Embryonic facial prominence (tissue), 1 donor: ENCODE measurements at regions not wholly inside any gene's neighbourhood (a gene's known extent, or its start where the extent isn't known, plus 50 kb on each side); places are given as distances from the start of the nearest gene placed in this dataset.
"Not testable (repeated sequence)": the region's sequence is repeated elsewhere in the genome, so short reads cannot be mapped to it uniquely, and the experiment has no call there.

ENCODE experiments used
- DNase-seq: peaks from one replicate; pipeline ENCODE4 v3.0.0-alpha.2; 2016; ENCODE audit errors: extremely low spot score

- not testable (repeated sequence) for DNase-seq
Observed at GRCh38 chr21:28472543-28472942, 520.1 kb downstream of the LTN1 start.

GRCh38 chr21:28464988-28465387, 527.7 kb downstream of the LTN1 start:
- no peak for DNase-seq

DNA sequence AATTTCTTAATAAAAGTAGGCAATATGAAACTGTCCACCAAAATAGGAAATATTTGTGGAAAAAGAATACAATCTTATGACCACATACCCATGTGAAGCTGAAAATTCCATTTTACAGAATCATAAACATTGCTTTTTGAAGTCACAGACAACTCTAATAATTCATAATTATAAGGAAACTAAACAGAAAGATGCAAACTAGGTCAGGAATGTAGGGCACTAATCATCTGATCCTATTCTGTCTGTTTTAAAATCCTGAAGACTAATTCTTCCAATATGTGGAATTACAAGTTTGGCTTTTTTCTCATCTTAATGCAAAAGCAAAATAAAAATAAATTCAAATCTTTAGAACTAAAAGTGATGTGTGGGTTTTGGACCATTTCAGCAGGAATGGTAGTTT, 528.6 kb downstream of the LTN1 start:
- DNase-seq = no peak

- no peak for DNase-seq
Observed at GRCh38 chr21:28459193-28459592, 533.5 kb downstream of the LTN1 start.

- no peak for DNase-seq
Observed at GRCh38 chr21:28458446-28458845, 534.2 kb downstream of the LTN1 start.

- DNase-seq = no peak
Observed at GRCh38 chr21:28455253-28455600, 537.5 kb downstream of the LTN1 start.

GRCh38 chr21:28454564-28455252, 538.0 kb downstream of the LTN1 start:
- DNase-seq = peak; percentile 55

- no peak for DNase-seq
Observed at GRCh38 chr21:28447462-28447861, 545.2 kb downstream of the LTN1 start.

DNA sequence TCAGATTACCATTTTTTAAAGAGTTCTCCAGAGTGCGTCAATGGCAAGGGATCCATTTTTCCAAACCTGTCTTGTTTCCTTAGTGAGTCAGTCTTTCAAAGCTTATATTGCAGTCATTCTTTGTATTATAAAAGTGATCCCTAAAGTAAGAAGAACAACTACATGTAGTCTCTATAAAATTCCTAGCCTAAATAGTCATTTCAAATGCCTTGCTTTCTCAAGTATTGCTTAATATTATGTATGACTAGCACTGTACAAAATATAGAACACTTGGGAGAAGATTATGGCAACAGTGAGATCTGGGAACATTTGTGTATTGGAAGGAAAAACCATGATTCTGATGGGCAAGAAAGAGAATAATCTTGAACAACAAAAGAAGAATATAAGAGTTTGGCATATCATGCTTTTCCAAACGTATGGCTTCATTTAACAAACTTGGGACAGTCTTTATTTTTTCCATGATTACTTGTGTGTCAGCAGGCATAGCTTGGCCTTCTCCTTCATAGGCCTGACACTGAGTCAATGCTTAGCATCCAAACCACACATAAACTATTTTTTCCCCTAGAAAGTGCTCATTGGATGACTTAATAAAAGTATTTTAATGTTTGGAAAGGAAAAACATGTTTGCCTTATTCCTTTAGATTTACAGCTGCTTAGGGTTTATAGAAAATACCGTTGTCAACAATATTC, 547.4 kb downstream of the LTN1 start:
- DNase-seq = no peak

DNA sequence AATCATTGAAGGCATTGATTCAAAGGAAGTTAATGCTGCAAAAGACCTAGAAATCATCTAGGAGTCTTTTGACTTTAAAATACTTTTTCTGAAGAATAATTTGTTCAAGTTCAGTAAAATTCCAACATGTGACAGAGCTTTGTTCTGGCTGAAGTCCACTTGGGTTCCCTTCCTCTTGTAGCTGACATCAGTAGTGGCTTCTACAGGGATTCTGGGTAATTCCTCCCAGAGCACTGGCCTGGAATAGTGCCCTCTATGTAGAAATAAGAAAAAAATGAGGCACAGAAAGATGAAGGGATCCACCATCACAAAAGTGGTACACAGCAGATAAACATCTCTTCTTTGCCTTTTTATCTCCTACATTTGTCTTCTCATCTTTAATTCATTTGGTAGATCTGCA, 548.1 kb downstream of the LTN1 start:
- DNase-seq = no peak

GRCh38 chr21:28444111-28444510, 548.6 kb downstream of the LTN1 start:
- no peak for DNase-seq

GRCh38 chr21:28442624-28443023, 550.1 kb downstream of the LTN1 start:
- DNase-seq = no peak

GRCh38 chr21:28442085-28442484, 550.6 kb downstream of the LTN1 start:
- DNase-seq = no peak

GRCh38 chr21:28439788-28440187, 552.9 kb downstream of the LTN1 start:
- DNase-seq = no peak

DNA sequence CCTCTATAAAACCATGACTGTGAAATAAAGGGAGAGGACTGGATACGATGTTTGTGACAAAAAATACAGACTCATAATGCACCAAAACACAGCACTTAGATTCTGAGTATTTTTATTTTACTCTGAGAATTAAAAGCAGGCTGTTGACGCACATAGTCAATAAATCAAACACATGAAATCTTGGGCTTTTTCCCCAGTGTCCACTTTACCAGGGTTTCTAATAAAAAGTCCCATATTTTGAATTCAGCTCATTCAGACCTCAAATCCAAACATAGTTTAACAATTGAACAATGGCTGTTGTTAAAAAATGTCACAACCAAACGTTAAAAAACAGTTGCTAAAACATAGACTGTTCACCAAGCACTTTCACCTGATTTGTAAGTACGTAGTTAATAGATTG, 553.4 kb downstream of the LTN1 start:
- DNase-seq = no peak

- no peak for DNase-seq
Observed at GRCh38 chr21:28437061-28437460, 555.6 kb downstream of the LTN1 start.

DNA sequence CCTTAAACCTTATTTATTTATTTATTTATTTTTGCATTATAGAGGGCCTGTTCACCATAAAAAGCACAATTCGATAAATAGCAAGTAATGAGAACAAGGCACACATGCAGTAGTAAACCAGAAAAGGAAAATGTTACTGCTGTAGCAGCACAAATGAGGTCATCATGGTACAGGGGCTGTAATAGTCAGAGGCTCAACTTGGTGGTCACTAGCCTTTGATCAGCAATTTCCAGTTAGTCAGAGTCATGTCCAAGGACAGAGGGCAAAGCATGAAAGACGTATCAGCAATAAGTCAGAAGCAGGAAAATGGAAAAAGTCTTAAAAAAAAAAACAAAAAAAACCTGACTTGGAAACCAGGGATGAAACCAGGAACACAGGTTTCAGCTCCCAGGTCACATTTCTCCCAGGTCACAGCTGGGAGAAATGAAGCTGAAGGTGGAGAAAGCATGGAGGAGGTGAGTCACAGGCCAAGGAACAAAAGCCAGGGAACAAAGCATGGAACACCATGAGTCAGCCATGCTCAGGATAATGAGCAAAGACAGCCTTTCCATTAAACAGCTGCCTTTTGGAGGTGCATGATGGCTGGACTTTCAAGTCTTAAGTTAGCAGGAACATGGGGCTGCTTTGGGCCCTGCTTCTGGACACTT, 556.3 kb downstream of the LTN1 start:
- no peak for DNase-seq

GRCh38 chr21:28431527-28432200, 561.0 kb downstream of the LTN1 start:
- DNase-seq = no peak

GRCh38 chr21:28431022-28431421, 561.7 kb downstream of the LTN1 start:
- no peak for DNase-seq

DNA sequence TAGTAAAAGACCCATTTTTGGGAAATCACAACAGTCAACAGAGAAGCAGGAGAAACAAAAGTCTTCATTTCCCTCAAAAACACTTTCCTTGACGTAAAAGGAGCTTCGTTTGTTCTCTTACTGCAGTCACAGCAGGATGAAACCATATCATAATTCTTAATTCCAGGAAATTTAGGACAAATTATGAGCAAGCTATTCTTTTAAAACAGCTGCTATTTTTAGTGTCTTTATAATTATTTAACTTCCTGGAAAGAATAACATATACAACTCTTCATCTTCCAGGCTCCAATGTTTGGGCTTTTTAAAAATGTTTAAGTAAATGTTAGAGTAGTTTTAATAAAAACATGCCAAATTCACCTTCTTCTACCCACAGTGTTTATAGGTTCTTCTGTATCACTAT, 563.5 kb downstream of the LTN1 start:
- DNase-seq = no peak

DNA sequence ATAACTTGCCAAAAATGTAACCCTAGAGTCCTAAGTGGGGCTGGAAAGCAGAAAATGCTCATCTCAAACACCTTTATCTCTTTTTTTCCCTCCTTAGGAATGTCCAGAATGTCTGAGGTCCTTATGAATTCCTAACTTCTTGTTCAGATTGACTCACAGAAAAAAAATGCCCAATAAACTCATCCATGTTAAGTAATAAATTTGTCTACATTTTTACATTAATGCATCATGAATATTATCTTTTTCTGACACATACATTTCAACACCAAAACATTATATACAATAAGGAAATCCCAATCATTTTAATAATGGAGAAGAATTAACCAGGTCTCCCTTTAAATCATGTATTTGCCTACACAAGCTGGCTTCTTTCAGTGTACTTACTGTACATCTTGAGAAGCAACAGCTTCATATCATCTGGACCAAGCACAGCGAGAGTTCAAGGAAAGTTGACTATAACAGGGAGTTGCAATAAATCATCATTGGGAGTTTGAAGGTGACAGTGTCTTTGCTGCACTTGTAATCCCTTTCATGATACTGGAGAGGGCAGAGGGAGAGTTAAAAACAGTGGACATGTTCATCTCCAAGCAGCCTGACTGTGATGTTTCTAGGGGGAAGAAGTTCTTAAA, 565.2 kb downstream of the LTN1 start:
- DNase-seq = no peak

DNA sequence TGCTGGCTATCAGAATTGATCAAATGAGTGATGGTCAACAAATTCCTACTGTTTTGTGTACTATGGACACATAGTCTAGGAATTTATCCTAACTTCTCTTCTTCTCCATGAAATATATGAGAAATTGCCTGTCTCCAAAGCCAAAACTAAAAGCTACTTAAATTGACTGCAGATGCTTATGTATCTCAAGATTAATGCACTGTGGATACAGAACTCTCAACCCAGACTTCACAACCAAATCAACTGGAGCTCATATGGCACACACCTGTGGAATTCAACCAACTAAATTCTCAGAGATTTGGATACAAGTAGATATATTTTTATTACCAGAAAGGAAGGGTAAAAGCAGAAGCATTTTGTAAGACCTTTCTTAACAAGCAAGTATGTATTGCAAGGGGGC, 566.1 kb downstream of the LTN1 start:
- no peak for DNase-seq
